Right kidney (tissue), 1 donor: ENCODE measurements at regions not wholly inside any gene's neighbourhood (a gene's known extent, or its start where the extent isn't known, plus 50 kb on each side); places are given as distances from the start of the nearest gene placed in this dataset.

Experiments
- DNase-seq: peaks from one replicate; pipeline ENCODE4 v3.0.0-alpha.2; 2016

GRCh38 chr7:155138204-155138603 is 68.1 kb downstream of the HTR5A start:
- DNase-seq = no peak

DNA sequence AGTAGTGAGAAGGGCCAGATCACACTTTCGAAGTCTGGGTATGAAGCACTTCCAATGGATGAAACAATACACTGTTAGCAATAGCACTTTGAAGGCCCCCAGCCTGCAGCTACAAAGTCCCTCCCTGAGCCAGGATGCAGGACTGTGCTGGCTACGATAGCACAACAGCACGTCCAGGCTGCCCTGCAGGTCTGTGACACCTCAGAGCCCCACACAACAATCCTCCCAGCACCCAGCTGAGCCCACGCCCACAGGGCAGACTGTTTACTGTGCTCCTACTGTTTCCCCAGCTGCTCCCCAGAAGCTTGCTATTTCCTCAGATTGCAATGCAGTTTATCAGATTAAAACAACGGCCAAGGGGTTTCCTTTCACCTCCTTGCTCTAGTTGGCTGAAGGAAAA is 71.4 kb downstream of the HTR5A start:
- no peak for DNase-seq

GRCh38 chr7:155143381-155143780 is 73.3 kb downstream of the HTR5A start:
- no peak for DNase-seq

DNA sequence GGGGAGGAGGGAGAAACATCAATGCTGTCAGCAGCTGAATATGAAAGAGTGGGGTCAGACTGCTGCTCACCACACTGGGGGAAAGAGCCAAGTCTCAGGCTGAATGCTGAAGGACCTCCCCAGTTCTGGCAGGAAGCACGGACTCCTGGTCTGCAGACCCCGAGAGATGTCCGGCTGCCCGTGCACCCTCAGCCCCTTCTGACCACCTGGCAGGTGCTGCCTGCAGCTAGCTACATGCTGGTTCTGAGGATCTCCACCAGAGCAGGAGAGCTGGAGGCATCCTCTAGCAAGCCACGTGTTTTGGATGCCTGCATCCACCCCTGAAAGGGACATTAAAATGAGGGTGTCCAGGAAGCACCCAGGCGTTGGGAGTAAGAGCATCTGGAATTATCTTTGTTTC is 74.2 kb downstream of the HTR5A start:
- no peak for DNase-seq

GRCh38 chr7:155145477-155146255 is 75.5 kb downstream of the HTR5A start:
- no peak for DNase-seq

GRCh38 chr7:155147172-155147571 is 77.0 kb downstream of the HTR5A start:
- DNase-seq = no peak

GRCh38 chr7:155147624-155148023 is 77.5 kb downstream of the HTR5A start:
- no peak for DNase-seq

GRCh38 chr7:155153676-155154075 is 83.6 kb downstream of the HTR5A start:
- DNase-seq = no peak

GRCh38 chr7:155154586-155154985 is 84.5 kb downstream of the HTR5A start:
- DNase-seq = no peak

GRCh38 chr7:155161690-155162089 is 91.6 kb downstream of the HTR5A start:
- no peak for DNase-seq

DNA sequence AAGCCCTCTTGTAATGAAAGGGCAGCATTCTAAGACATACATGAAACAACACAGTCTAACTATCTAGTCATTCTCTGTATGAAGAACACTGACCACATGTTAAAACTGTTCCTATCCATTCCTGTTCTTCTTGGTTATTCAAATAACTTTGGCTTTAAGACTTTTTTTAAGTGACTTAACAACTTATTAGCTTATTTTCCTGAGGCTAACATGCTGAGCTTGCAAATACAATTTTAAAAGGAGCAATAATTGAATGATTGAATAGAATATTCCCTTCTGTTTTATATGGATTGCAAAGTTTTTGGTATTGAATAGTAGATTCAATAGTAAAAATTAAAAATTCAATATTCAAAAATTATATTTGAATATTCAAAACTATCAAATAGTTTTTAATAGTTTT is 92.3 kb downstream of the HTR5A start:
- DNase-seq = no peak

- DNase-seq = no peak
Observed at GRCh38 chr7:155163696-155164095, 93.6 kb downstream of the HTR5A start.

DNA sequence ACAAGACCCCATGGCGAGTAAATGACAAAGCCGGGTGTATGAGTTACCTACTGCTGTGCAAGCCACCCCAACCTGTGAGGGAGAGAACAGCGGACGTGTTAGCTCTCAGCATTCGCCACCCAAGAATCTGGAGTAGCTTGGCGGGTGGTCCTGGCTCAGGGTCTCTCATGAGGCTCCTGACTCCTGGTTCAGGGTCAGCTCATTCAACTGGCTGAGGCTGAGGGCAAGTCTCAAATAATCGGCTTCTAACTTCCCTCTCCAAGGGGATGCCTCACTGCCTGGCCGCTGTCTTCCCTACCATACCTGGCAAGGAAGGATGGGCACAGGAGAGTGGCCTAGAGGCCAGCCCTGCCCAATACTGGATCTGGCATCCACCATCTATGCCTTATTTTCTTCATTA is 94.2 kb downstream of the HTR5A start:
- no peak for DNase-seq

DNA sequence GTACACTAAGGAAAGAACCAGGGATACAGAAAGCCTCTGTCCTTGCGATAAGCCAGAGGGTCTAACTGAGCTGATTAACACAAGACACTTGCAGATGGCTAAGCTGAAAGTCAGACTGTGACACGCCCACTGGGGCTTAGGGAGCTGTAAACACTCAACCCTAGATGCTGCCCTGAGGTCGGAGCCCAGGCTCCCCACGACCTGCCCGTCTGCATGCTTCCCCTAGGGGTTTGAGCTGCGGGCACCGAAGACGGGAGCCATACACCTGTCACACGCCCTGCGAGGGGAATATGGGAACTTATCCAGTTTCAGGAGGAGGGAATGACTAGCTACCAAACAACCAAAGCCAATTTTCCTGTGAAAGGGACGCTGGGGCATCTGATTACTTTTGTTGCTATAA is 96.0 kb downstream of the HTR5A start:
- no peak for DNase-seq

DNA sequence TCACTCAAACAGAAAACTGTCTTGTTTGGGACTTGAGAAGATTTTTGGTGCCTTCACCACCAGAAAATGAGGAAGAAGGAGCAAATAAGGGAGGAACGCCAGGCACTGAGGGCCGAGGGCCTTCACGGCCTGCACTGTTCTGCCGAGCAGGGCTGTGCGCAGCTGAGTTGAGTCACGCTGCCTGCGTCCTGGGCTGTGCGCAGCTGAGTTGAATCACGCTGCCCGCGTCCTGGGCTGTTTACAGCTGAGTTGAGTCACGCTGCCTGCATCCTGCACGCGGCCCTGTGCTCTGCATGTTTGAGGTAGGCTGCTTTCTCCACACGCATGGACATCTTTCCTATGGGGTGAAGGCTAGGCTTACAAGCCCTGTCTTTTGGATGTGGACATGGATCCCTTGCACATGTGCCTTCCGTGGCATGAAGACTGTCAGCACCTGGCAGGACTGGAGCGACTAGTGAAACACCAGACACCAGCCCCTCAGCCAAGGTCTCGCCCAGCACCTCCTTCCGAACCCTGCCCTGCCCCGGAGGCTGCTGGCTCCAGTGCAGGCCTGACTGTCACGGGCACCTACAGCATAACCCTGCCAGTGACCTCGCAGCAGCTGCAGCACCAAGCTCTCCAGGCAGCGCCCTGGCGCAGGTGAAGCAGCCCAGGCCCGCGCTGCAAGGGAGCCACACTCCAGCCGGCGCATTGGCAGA is 96.7 kb downstream of the HTR5A start:
- no peak for DNase-seq

- DNase-seq = no peak
Observed at GRCh38 chr7:155167706-155168365, 97.7 kb downstream of the HTR5A start.

DNA sequence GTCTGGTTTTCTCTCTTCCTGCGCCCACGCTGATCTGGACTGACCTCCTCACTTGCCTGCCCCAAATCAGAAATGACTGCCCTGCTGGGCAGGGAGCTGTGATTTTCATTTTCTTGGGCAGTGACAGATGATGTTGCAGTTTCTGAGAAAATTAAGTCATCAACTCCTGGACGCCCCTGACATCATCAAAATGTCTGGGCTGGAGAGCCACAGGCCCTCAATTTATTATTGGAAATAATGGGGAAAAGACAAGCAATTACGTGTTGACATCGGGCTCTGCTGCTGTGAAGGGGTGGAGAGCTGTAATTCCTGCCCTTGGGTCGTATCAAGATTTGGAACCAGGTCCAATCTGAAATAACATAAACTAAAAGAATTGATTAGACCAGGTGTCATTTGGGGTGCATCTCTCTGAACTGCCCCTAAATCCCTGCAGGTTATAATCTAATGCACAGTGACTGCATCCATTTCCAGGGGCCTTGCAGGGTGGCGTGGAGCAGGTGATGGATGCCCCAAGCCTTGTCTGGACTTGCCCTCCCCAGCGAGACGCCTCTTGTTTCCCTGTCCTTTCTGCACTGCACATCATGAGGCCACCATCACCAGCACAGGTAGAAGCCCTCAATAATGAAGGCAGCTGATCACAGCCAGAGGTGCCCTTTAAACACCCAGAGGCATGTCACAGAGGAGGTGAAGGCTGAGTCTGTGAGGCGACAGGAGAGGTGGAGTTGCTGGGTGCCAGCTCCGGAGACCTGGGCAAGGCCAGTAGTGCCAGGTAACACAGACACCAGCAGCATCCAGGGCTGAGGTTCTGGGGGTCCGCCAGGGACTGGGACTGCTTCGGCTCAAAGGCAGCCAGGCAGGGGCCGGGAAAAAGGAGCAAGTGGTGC is 98.7 kb downstream of the HTR5A start:
- no peak for DNase-seq

GRCh38 chr7:155169498-155170065 is 99.5 kb downstream of the HTR5A start:
- no peak for DNase-seq

GRCh38 chr7:155170331-155170730 is 100.2 kb downstream of the HTR5A start:
- DNase-seq = no peak

GRCh38 chr7:155172141-155172540 is 102.0 kb downstream of the HTR5A start:
- no peak for DNase-seq

GRCh38 chr7:155173905-155174304 is 103.8 kb downstream of the HTR5A start:
- DNase-seq = no peak

DNA sequence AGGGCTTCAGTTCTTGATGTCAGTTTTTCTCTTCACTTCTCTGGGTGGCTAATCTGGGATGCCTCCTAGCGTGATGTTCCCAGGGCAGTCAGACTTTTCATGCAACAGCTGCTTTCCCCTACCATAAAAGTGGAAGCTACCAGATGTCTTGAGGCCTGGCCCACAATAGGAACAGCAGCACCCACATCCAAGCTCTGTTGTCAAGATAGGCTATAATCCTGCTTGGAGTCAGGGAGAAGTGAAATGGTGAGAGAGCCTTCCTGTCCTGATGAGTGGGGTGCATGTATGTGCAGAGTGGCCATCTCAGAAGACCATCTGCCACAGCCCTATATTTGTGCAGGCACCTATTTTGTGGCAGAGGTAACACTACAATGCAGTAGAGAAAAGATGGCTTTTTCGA is 108.0 kb downstream of the HTR5A start:
- DNase-seq = no peak
